Liver (tissue), 7 donors: ENCODE measurements at regions not wholly inside any gene's neighbourhood (a gene's known extent, or its start where the extent isn't known, plus 50 kb on each side); places are given as distances from the start of the nearest gene placed in this dataset.
"Not testable (repeated sequence)": the region's sequence is repeated elsewhere in the genome, so short reads cannot be mapped to it uniquely, and the experiment has no call there.

Experiments
- DNase-seq: peaks from one replicate; pipeline ENCODE4 v3.0.0-alpha.2; 2017; ENCODE audit warnings: low spot score
- H3K27ac ChIP-seq, 2 donors: one replicate each; pipeline ENCODE4 v1.7.0; 2013; ENCODE audit warnings: inconsistent platforms in 2 of 2, low read length in 2 of 2, control low read depth in 1 of 2, low read depth in 1 of 2, mild to moderate bottlenecking in 1 of 2
- H3K27me3 ChIP-seq, 4 donors: one replicate each; pipeline versions ENCODE4 v1.6.1 to v1.7.0; 2013; ENCODE audit warnings: low read length in 3 of 4, inconsistent platforms in 1 of 4, mild to moderate bottlenecking in 1 of 4, moderate library complexity in 1 of 4; ENCODE audit not compliant: control insufficient read depth in 4 of 4, insufficient read depth in 4 of 4
- H3K36me3 ChIP-seq, 4 donors: one replicate each; pipeline versions ENCODE4 v1.6.1 to v1.7.0; 2013; ENCODE audit warnings: low read length in 3 of 4, mild to moderate bottlenecking in 3 of 4, low read depth in 1 of 4, moderate library complexity in 1 of 4; ENCODE audit not compliant: control insufficient read depth in 4 of 4, insufficient read depth in 3 of 4
- H3K4me1 ChIP-seq, 4 donors: one replicate each; pipeline versions ENCODE4 v1.6.1 to v1.7.0; 2013; ENCODE audit warnings: low read length in 3 of 4, mild to moderate bottlenecking in 3 of 4, moderate library complexity in 1 of 4; ENCODE audit not compliant: control insufficient read depth in 4 of 4, insufficient read depth in 4 of 4
- H3K4me3 ChIP-seq, 3 donors: one replicate each; pipeline versions ENCODE4 v1.6.1 to v1.7.0; 2013; ENCODE audit warnings: low read length in 3 of 3, control low read depth in 1 of 3, low read depth in 1 of 3, mild to moderate bottlenecking in 1 of 3
- H3K9ac ChIP-seq, 2 donors: one replicate each; pipeline ENCODE4 v1.7.0; 2013; ENCODE audit warnings: low read length in 2 of 2, mild to moderate bottlenecking in 2 of 2, moderate library complexity in 2 of 2, control low read depth in 1 of 2, low read depth in 1 of 2
- H3K9me3 ChIP-seq, 4 donors: one replicate each; pipeline versions ENCODE4 v1.6.1 to v1.7.0; 2013; ENCODE audit warnings: low read length in 3 of 4; ENCODE audit not compliant: control insufficient read depth in 4 of 4
- EGR1 ChIP-seq, 2 donors: IDR thresholded peaks; 2 replicates each; pipeline ENCODE4 v1.6.1; 2016 to 2018; ENCODE audit warnings: antibody characterized with exemption in 2 of 2, low read depth in 2 of 2
- FOXA1 ChIP-seq: IDR thresholded peaks from 2 replicates; pipeline ENCODE4 v1.6.1; 2016; ENCODE audit warnings: antibody characterized with exemption
- FOXA2 ChIP-seq: IDR thresholded peaks from 2 replicates; pipeline ENCODE4 v1.6.1; 2016; ENCODE audit warnings: antibody characterized with exemption
- GABPA ChIP-seq, 2 donors: IDR thresholded peaks in 1 of 2; conservative IDR thresholded peaks in 1 of 2; 2 replicates each; pipeline ENCODE4 v1.6.1; 2016; ENCODE audit warnings: antibody characterized with exemption in 2 of 2, mild to moderate bottlenecking in 1 of 2, moderate library complexity in 1 of 2
- HNF4A ChIP-seq, 2 donors: conservative IDR thresholded peaks; 2 replicates each; pipeline ENCODE4 v1.6.1; 2016; ENCODE audit warnings: antibody characterized with exemption in 2 of 2, mild to moderate bottlenecking in 2 of 2
- HNF4G ChIP-seq: IDR thresholded peaks from 2 replicates; pipeline ENCODE4 v1.6.1; 2016; ENCODE audit warnings: antibody characterized with exemption
- JUND ChIP-seq, 2 donors: IDR thresholded peaks; 2 replicates each; pipeline ENCODE4 v1.6.1; 2016; ENCODE audit warnings: antibody characterized with exemption in 2 of 2
- MAX ChIP-seq: IDR thresholded peaks from 2 replicates; pipeline ENCODE4 v1.6.1; 2016; ENCODE audit warnings: antibody characterized with exemption
- NR2F2 ChIP-seq: IDR thresholded peaks from 2 replicates; pipeline ENCODE4 v1.6.1; 2016; ENCODE audit warnings: antibody characterized with exemption
- RAD21 ChIP-seq, 2 donors: IDR thresholded peaks; 2 replicates each; pipeline ENCODE4 v1.6.1; 2016; ENCODE audit warnings: antibody characterized with exemption in 2 of 2, mild to moderate bottlenecking in 2 of 2
- REST ChIP-seq: IDR thresholded peaks from 2 replicates; pipeline ENCODE4 v1.6.1; 2016; ENCODE audit warnings: antibody characterized with exemption, mild to moderate bottlenecking
- RXRA ChIP-seq, 2 donors: IDR thresholded peaks; 2 replicates each; pipeline ENCODE4 v1.6.1; 2017 to 2018; ENCODE audit warnings: antibody characterized with exemption in 2 of 2, mild to moderate bottlenecking in 1 of 2
- SP1 ChIP-seq: IDR thresholded peaks from 2 replicates; pipeline ENCODE4 v1.6.1; 2018; ENCODE audit warnings: antibody characterized with exemption, mild to moderate bottlenecking
- TAF1 ChIP-seq: conservative IDR thresholded peaks from 2 replicates; pipeline ENCODE4 v1.6.1; 2016; ENCODE audit warnings: antibody characterized with exemption, mild to moderate bottlenecking
- YY1 ChIP-seq: IDR thresholded peaks from 2 replicates; pipeline ENCODE4 v1.6.1; 2016; ENCODE audit warnings: antibody characterized with exemption, mild to moderate bottlenecking
- WGBS: extraction: QIAGEN DNeasy Blood & Tissue Kit; methylation state at CpG from one replicate; pipeline ENCODE4 v1.1.7; 2013; 5-methylcytosine and 5-hydroxymethylcytosine counted together
- TF ChIP-seq, protein P1 (sequence below): IDR thresholded peaks from 2 replicates; pipeline ENCODE4 v1.6.1; 2016; ENCODE audit warnings: antibody characterized with exemption
- TF ChIP-seq, protein P2 (sequence below): IDR thresholded peaks from 2 replicates; pipeline ENCODE4 v1.6.1; 2016; ENCODE audit warnings: antibody characterized with exemption
- donor health status: healthy.
- donor health status: healthy.
- donor health status: healthy.
- donor health status: healthy.

- H3K27ac ChIP-seq, H3K9me3 ChIP-seq, H3K4me1 ChIP-seq, H3K36me3 ChIP-seq, H3K9ac ChIP-seq, DNase-seq, H3K27me3 ChIP-seq, H3K4me3 ChIP-seq: not testable (repeated sequence)
- WGBS, result 91% methylated on average over 3 of the region's 3 CpGs
Measured at GRCh38 chr17:14532242-14532641, 231.4 kb downstream of the HS3ST3B1 start.

GRCh38 chr17:14525551-14526455 lies 224.9 kb downstream of the HS3ST3B1 start:
- WGBS, result 91% methylated on average over 5 of the region's 5 CpGs
- TF ChIP-seq SP1 (no peak), FOXA2 (no peak), HNF4A (conservative IDR thresholded peaks at IDR 0.05) (no peak), RAD21 (IDR thresholded peaks at IDR 0.05) (no peak), RXRA (IDR thresholded peaks at IDR 0.05) (no peak), NR2F2 (no peak), FOXA1 (no peak), EGR1 (IDR thresholded peaks at IDR 0.05; ENCODE audit: low read depth in 2 of 2) (no peak)
- TF ChIP-seq, protein P1, sequence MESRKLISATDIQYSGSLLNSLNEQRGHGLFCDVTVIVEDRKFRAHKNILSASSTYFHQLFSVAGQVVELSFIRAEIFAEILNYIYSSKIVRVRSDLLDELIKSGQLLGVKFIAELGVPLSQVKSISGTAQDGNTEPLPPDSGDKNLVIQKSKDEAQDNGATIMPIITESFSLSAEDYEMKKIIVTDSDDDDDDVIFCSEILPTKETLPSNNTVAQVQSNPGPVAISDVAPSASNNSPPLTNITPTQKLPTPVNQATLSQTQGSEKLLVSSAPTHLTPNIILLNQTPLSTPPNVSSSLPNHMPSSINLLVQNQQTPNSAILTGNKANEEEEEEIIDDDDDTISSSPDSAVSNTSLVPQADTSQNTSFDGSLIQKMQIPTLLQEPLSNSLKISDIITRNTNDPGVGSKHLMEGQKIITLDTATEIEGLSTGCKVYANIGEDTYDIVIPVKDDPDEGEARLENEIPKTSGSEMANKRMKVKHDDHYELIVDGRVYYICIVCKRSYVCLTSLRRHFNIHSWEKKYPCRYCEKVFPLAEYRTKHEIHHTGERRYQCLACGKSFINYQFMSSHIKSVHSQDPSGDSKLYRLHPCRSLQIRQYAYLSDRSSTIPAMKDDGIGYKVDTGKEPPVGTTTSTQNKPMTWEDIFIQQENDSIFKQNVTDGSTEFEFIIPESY, result no peak
- H3K4me3 ChIP-seq, result no peak overlapping the region

GRCh38 chr17:14522795-14523387 lies 222.0 kb downstream of the HS3ST3B1 start:
- Histone ChIP-seq H3K27me3 (no peaks in the 10 kb centered on the region), H3K9ac (no peak overlapping the region), H3K9me3 (no peaks in the 10 kb centered on the region), H3K4me3 (no peak overlapping the region), H3K4me1 (no peaks in the 10 kb centered on the region), H3K27ac (no peak overlapping the region), H3K36me3 (no peaks in the 10 kb centered on the region)
- DNase-seq, result no peak
- no peak for TF ChIP-seq RAD21 (IDR thresholded peaks at IDR 0.05)
- TF ChIP-seq, protein P2, sequence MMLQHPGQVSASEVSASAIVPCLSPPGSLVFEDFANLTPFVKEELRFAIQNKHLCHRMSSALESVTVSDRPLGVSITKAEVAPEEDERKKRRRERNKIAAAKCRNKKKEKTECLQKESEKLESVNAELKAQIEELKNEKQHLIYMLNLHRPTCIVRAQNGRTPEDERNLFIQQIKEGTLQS, result no peak
- no peak for TF ChIP-seq EGR1 (IDR thresholded peaks at IDR 0.05; ENCODE audit: low read depth in 2 of 2)
- TF ChIP-seq HNF4A (conservative IDR thresholded peaks at IDR 0.05), result no peak
- TF ChIP-seq YY1, result no peak
- no peak for TF ChIP-seq FOXA2
- TF ChIP-seq JUND (IDR thresholded peaks at IDR 0.05), result no peak
- TF ChIP-seq MAX, result no peak
- no peak for TF ChIP-seq GABPA (IDR thresholded peaks at IDR 0.05 in 1 of 2, conservative IDR thresholded peaks at IDR 0.05 in 1 of 2)
- TF ChIP-seq RXRA (IDR thresholded peaks at IDR 0.05), result no peak
- no peak for TF ChIP-seq REST
- no peak for TF ChIP-seq HNF4G
- no peak for TF ChIP-seq TAF1
- no peak for TF ChIP-seq NR2F2
- WGBS, result 59% methylated on average over 3 of the region's 3 CpGs

More at GRCh38 chr17:14525551-14526455, 224.9 kb downstream of the HS3ST3B1 start:
- H3K4me1 ChIP-seq, result no peaks in the 10 kb centered on the region
- H3K36me3 ChIP-seq, result no peaks in the 10 kb centered on the region
- no peak for DNase-seq
- no peak overlapping the region for H3K27ac ChIP-seq
- no peak overlapping the region for H3K9ac ChIP-seq
- H3K9me3 ChIP-seq, result no peaks in the 10 kb centered on the region
- no peaks in the 10 kb centered on the region for H3K27me3 ChIP-seq

- WGBS, result 89% methylated on average over 3 of the region's 3 CpGs
Measured at GRCh38 chr17:14518919-14519318, 218.0 kb downstream of the HS3ST3B1 start.

More at GRCh38 chr17:14518919-14519318, 218.0 kb downstream of the HS3ST3B1 start:
- not testable (repeated sequence) for H3K4me3 ChIP-seq, H3K4me1 ChIP-seq, H3K36me3 ChIP-seq, H3K27ac ChIP-seq, H3K9me3 ChIP-seq, DNase-seq, H3K27me3 ChIP-seq, H3K9ac ChIP-seq
